ENCODE measurements at regions not wholly inside any gene's neighbourhood (a gene's known extent, or its start where the extent isn't known, plus 50 kb on each side); places are given as distances from the start of the nearest gene placed in this dataset.

GRCh38 chr3:194866236-194866635 lies 180.6 kb downstream of the FAM43A start:
- H3K79me2 ChIP-seq (ENCODE audit: insufficient read depth), result no peaks in the 10 kb centered on the region
- peaks cover 13% of the 10 kb centered on the region for H3F3A ChIP-seq (replicated peaks; ENCODE audit: insufficient read depth)
- no peak overlapping the region for H3K4me3 ChIP-seq (ENCODE audit: low read depth in 2 of 2, low read length in 1 of 2)
- no peak for DNase-seq
- H4K20me1 ChIP-seq (ENCODE audit: insufficient read depth), result no peaks in the 10 kb centered on the region
- ChIA-PET CTCF (interaction anchor here (1.8 kb wide), 1 partner anchor 180 kb away, joined by 3 read pairs; no protein-coding TSS in a partner anchor), POLR2A (no interaction called here)
- H3K36me3 ChIP-seq (replicated peaks in 1 of 2; ENCODE audit: control insufficient read depth in 1 of 2, insufficient read depth in 2 of 2, low read length in 1 of 2), result no peaks in the 10 kb centered on the region
- TF ChIP-seq USF1 (IDR thresholded peaks at IDR 0.05; ENCODE audit: borderline replicate concordance, low read depth) (no peak), SIN3A (IDR thresholded peaks at IDR 0.05; ENCODE audit: borderline replicate concordance, low read depth, low read length) (no peak), RAD21 (IDR thresholded peaks at IDR 0.05; ENCODE audit: low read length) (no peak), NFIC (IDR thresholded peaks at IDR 0.05; ENCODE audit: borderline replicate concordance) (no peak), MXI1 (IDR thresholded peaks at IDR 0.05; ENCODE audit: low read depth, low read length) (no peak), USF2 (IDR thresholded peaks at IDR 0.05; ENCODE audit: borderline replicate concordance, low read depth, low read length) (no peak), TCF12 (IDR thresholded peaks at IDR 0.05) (no peak), PBX3 (IDR thresholded peaks at IDR 0.05) (no peak), TEAD4 (IDR thresholded peaks at IDR 0.05; ENCODE audit: borderline replicate concordance, insufficient read depth) (no peak), ELF1 (IDR thresholded peaks at IDR 0.05) (no peak)
- H3K9ac ChIP-seq, result no peak overlapping the region
- no peaks in the 10 kb centered on the region for H3K9me2 ChIP-seq
- WGBS (ENCODE audit: low lambda C conversion rate), result 82% methylated on average over 4 of the region's 4 CpGs
- no peak overlapping the region for H2AFZ ChIP-seq (ENCODE audit: low read depth)
- H3K4me2 ChIP-seq, result no peak overlapping the region
- no peaks in the 10 kb centered on the region for H3K9me3 ChIP-seq
- 0 out of 2 replicates have a peak, but pooled peaks cover 6% of the 10 kb centered on the region for H3K27me3 ChIP-seq (ENCODE audit: insufficient read depth)
- H3K4me1 ChIP-seq (ENCODE audit: control insufficient read depth in 1 of 2, insufficient read depth in 2 of 2, low read depth in 1 of 2, low read length in 1 of 2), result peaks cover 8 to 12% of the 10 kb centered on the region in 2 experiments
- no peak overlapping the region for H3K27ac ChIP-seq (ENCODE audit: low read depth in 2 of 2, low read length in 1 of 2)

- Histone ChIP-seq H3K36me3 (replicated peaks in 1 of 2; ENCODE audit: control insufficient read depth in 1 of 2, insufficient read depth in 2 of 2, low read length in 1 of 2) (no peaks in the 10 kb centered on the region), H3K9ac (no peak overlapping the region), H3K27ac (ENCODE audit: low read depth in 2 of 2, low read length in 1 of 2) (no peak overlapping the region), H2AFZ (ENCODE audit: low read depth) (no peak overlapping the region), H3F3A (replicated peaks; ENCODE audit: insufficient read depth) (peaks cover 24% of the 10 kb centered on the region), H3K9me2 (no peaks in the 10 kb centered on the region), H3K4me3 (ENCODE audit: low read depth in 2 of 2, low read length in 1 of 2) (no peak overlapping the region), H3K4me2 (no peak overlapping the region), H4K20me1 (ENCODE audit: insufficient read depth) (no peaks in the 10 kb centered on the region), H3K4me1 (ENCODE audit: control insufficient read depth in 1 of 2, insufficient read depth in 2 of 2, low read depth in 1 of 2, low read length in 1 of 2) (peaks cover 20 to 24% of the 10 kb centered on the region in 2 experiments), H3K9me3 (no peaks in the 10 kb centered on the region), H3K27me3 (ENCODE audit: insufficient read depth) (0 out of 2 replicates have a peak, but pooled peaks cover 6% of the 10 kb centered on the region), H3K79me2 (ENCODE audit: insufficient read depth) (no peaks in the 10 kb centered on the region)
- 84% methylated on average over 13 of the region's 13 CpGs for WGBS (ENCODE audit: low lambda C conversion rate)
- ChIA-PET CTCF (interaction anchor here (1.8 kb wide), 1 partner anchor 181 kb away, joined by 3 read pairs; no protein-coding TSS in a partner anchor), POLR2A (no interaction called here)
- no peak for DNase-seq
- no peak for TF ChIP-seq TEAD4 (IDR thresholded peaks at IDR 0.05; ENCODE audit: borderline replicate concordance, insufficient read depth)
- TF ChIP-seq CTCF (IDR thresholded peaks at IDR 0.05), result no peak
- TF ChIP-seq POLR2AphosphoS5 (IDR thresholded peaks at IDR 0.05; ENCODE audit: low read depth, low read length), result no peak
- no peak for TF ChIP-seq USF1 (IDR thresholded peaks at IDR 0.05; ENCODE audit: borderline replicate concordance, low read depth)
- TF ChIP-seq NRF1 (IDR thresholded peaks at IDR 0.05; ENCODE audit: low read depth, low read length), result no peak
- TF ChIP-seq USF2 (IDR thresholded peaks at IDR 0.05; ENCODE audit: borderline replicate concordance, low read depth, low read length), result no peak
- TF ChIP-seq JUND (IDR thresholded peaks at IDR 0.05), result no peak
- TF ChIP-seq SIN3A (IDR thresholded peaks at IDR 0.05; ENCODE audit: borderline replicate concordance, low read depth, low read length), result no peak
- no peak for TF ChIP-seq EZH2phosphoT487 (IDR thresholded peaks at IDR 0.05; ENCODE audit: borderline replicate concordance, low read depth)
- TF ChIP-seq YY1 (IDR thresholded peaks at IDR 0.05; ENCODE audit: low read depth), result no peak
- no peak for TF ChIP-seq NFIC (IDR thresholded peaks at IDR 0.05; ENCODE audit: borderline replicate concordance)
- no peak for TF ChIP-seq FOSL2 (IDR thresholded peaks at IDR 0.05; ENCODE audit: borderline replicate concordance, low read depth)
- no peak for TF ChIP-seq CHD2 (IDR thresholded peaks at IDR 0.05; ENCODE audit: low read length, partially characterized antibody)
- no peak for TF ChIP-seq MXI1 (IDR thresholded peaks at IDR 0.05; ENCODE audit: low read depth, low read length)
- TF ChIP-seq TCF12 (IDR thresholded peaks at IDR 0.05), result no peak
These were observed 181.7 kb downstream of the FAM43A start for GRCh38 chr3:194867270-194867983.
